ENCODE measurements at regions not wholly inside any gene's neighbourhood (a gene's known extent, or its start where the extent isn't known, plus 50 kb on each side); places are given as distances from the start of the nearest gene placed in this dataset.

GRCh38 chr12:60967128-60967527 lies 1293.1 kb upstream of the USP15 start:
- DNase-seq (ENCODE audit: low read depth) = no peak
- TF ChIP-seq, protein P1, sequence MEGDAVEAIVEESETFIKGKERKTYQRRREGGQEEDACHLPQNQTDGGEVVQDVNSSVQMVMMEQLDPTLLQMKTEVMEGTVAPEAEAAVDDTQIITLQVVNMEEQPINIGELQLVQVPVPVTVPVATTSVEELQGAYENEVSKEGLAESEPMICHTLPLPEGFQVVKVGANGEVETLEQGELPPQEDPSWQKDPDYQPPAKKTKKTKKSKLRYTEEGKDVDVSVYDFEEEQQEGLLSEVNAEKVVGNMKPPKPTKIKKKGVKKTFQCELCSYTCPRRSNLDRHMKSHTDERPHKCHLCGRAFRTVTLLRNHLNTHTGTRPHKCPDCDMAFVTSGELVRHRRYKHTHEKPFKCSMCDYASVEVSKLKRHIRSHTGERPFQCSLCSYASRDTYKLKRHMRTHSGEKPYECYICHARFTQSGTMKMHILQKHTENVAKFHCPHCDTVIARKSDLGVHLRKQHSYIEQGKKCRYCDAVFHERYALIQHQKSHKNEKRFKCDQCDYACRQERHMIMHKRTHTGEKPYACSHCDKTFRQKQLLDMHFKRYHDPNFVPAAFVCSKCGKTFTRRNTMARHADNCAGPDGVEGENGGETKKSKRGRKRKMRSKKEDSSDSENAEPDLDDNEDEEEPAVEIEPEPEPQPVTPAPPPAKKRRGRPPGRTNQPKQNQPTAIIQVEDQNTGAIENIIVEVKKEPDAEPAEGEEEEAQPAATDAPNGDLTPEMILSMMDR (IDR thresholded peaks at IDR 0.05; ENCODE audit: control insufficient read depth, extremely low read depth, insufficient read depth) = no peak
- no peak overlapping the region for H3K4me3 ChIP-seq (ENCODE audit: low read depth, low read length)

- no peak overlapping the region for H3K4me3 ChIP-seq (ENCODE audit: low read depth, low read length)
- TF ChIP-seq, protein P1 (IDR thresholded peaks at IDR 0.05; ENCODE audit: control insufficient read depth, extremely low read depth, insufficient read depth) = peak; percentile 13; the same call in 1 of the 2 replicates
- no peak for DNase-seq (ENCODE audit: low read depth)
These were observed 1282.2 kb upstream of the USP15 start for GRCh38 chr12:60977966-60978365.

DNA sequence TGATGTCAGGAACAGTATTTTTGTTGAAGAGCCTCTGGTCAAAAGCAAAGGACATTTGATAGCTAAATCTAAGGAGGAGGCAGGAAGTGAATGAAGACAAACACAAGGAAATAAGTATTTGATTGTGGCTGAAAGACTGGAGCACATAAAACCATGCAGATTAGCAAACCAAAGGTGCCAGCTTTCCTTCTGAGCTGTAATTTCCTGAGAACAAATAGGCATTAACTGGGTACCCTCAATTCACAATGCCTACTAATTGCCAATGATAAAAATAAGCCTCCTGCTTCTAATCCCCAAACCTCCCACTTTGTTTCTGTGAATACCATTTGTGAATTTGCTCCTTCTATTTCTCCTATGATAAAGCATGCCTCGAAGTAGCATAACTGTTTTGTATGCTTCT lies 1279.6 kb upstream of the USP15 start:
- TF ChIP-seq, protein P1 (IDR thresholded peaks at IDR 0.05; ENCODE audit: control insufficient read depth, extremely low read depth, insufficient read depth) = no peak
- no peak overlapping the region for H3K4me3 ChIP-seq (ENCODE audit: low read depth, low read length)
- DNase-seq (ENCODE audit: low read depth) = no peak

GRCh38 chr12:60981473-60981872 lies 1278.7 kb upstream of the USP15 start:
- TF ChIP-seq, protein P1 (IDR thresholded peaks at IDR 0.05; ENCODE audit: control insufficient read depth, extremely low read depth, insufficient read depth) = no peak
- DNase-seq (ENCODE audit: low read depth) = no peak
- no peak overlapping the region for H3K4me3 ChIP-seq (ENCODE audit: low read depth, low read length)

- TF ChIP-seq, protein P1 (IDR thresholded peaks at IDR 0.05; ENCODE audit: control insufficient read depth, extremely low read depth, insufficient read depth) = no peak
- H3K4me3 ChIP-seq (ENCODE audit: low read depth, low read length) = no peak overlapping the region
- no peak for DNase-seq (ENCODE audit: low read depth)
These were observed 1268.1 kb upstream of the USP15 start for GRCh38 chr12:60992087-60992486.

DNA sequence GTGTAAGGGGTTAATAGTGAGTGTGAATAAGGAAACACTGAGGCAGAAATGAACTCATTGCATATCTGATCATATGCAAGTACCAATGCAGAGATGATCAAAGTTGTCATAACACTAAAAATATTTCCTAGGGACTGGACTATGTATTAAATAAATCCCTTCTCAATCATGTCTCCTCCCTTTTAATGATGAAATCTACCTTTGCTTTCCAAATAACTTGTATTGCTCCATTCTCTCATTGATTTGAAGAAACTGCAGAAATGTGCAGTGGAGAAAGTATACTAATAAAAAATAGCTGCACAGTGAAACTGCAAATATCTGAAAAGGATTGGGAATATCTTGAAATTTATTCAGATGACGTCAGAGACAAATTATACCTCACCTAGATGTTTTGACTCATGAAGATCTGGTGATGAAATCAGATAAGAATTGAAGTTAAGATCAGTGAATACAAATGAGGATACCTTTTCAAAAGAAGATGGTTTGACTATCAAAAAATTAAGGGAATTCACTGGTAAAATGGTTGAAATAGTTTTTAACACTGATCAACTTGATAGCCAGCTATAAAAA lies 1264.9 kb upstream of the USP15 start:
- TF ChIP-seq, protein P1 (IDR thresholded peaks at IDR 0.05; ENCODE audit: control insufficient read depth, extremely low read depth, insufficient read depth) = no peak
- DNase-seq (ENCODE audit: low read depth) = no peak
- H3K4me3 ChIP-seq (ENCODE audit: low read depth, low read length) = no peak overlapping the region

DNA sequence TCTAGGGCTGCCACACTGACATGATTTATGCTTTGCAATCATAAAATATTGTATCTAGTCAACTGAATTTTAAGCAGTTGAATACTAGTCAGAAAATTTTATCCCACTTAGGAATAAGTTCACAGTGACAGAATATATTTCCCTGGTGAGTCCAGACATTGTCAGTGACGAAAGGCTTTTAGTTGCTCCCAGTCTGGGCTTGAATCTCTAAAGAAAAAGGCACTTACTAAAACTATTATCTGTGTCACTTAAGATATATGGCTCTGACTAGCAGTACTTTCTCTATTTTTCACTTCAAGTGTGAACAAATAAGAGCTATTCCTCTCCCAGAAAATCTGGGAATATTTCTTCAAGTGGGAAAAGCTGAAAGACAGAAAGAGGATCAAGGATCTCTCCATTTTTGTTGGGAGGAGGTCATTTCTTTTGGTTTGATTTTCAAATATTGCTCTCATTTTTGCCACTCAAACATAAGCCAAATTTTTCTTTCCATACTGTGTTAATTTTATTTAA lies 1262.3 kb upstream of the USP15 start:
- TF ChIP-seq, protein P1 (IDR thresholded peaks at IDR 0.05; ENCODE audit: control insufficient read depth, extremely low read depth, insufficient read depth) = no peak
- DNase-seq (ENCODE audit: low read depth) = no peak
- H3K4me3 ChIP-seq (ENCODE audit: low read depth, low read length) = no peak overlapping the region
